ENCODE measurements at regions not wholly inside any gene's neighbourhood (a gene's known extent, or its start where the extent isn't known, plus 50 kb on each side); places are given as distances from the start of the nearest gene placed in this dataset.
"Not testable (repeated sequence)": the region's sequence is repeated elsewhere in the genome, so short reads cannot be mapped to it uniquely, and the experiment has no call there.

GRCh38 chr3:139107424-139108252 lies 62.9 kb upstream of the PRR23C start:
- no peak for TF ChIP-seq CTCF (IDR thresholded peaks at IDR 0.05; ENCODE audit: low read depth, low read length)
- ChIA-PET POLR2A (no interaction called here), CTCF (interaction anchor here (1.8 kb wide), 1 partner anchor 221 kb away, joined by 7 read pairs; no protein-coding TSS in a partner anchor)
- Histone ChIP-seq H3K27me3 (ENCODE audit: control insufficient read depth, insufficient read depth, low read length) (peaks cover 30% of the 10 kb centered on the region), H3K27ac (ENCODE audit: low read depth, low read length) (no peak overlapping the region), H3K9me3 (ENCODE audit: control insufficient read depth, insufficient read depth, low read length) (no peaks in the 10 kb centered on the region), H3K4me3 (ENCODE audit: low read depth, low read length) (no peak overlapping the region)
- DNase-seq (ENCODE audit: low read depth, low spot score) = no peak

GRCh38 chr3:139108253-139108969 lies 63.7 kb upstream of the PRR23C start:
- CTCF ChIA-PET = interaction anchor here (5.6 kb wide), 1 partner anchor 222 kb away, joined by 140 read pairs; no protein-coding TSS in a partner anchor
- Histone ChIP-seq H3K4me3 (ENCODE audit: low read depth, low read length) (no peak overlapping the region), H3K27ac (ENCODE audit: low read depth, low read length) (no peak overlapping the region), H3K27me3 (ENCODE audit: control insufficient read depth, insufficient read depth, low read length) (peaks cover 30% of the 10 kb centered on the region), H3K9me3 (ENCODE audit: control insufficient read depth, insufficient read depth, low read length) (no peaks in the 10 kb centered on the region)
- no peak for TF ChIP-seq CTCF (IDR thresholded peaks at IDR 0.05; ENCODE audit: low read depth, low read length)
- POLR2A ChIA-PET = no interaction called here
- DNase-seq (ENCODE audit: low read depth, low spot score) = no peak

- Histone ChIP-seq H3K27me3 (ENCODE audit: control insufficient read depth, insufficient read depth, low read length) (peaks cover 27% of the 10 kb centered on the region), H3K27ac (ENCODE audit: low read depth, low read length) (no peak overlapping the region), H3K4me3 (ENCODE audit: low read depth, low read length) (no peak overlapping the region), H3K9me3 (ENCODE audit: control insufficient read depth, insufficient read depth, low read length) (no peaks in the 10 kb centered on the region)
- DNase-seq (ENCODE audit: low read depth, low spot score) = no peak
- CTCF ChIA-PET = interaction anchor here (0.9 to 5.6 kb wide), 2 partner anchors 11 to 221 kb away, joined by 3 to 140 read pairs; no protein-coding TSS in a partner anchor
- TF ChIP-seq CTCF (IDR thresholded peaks at IDR 0.05; ENCODE audit: low read depth, low read length) = no peak
- POLR2A ChIA-PET = no interaction called here
These were observed 64.6 kb upstream of the PRR23C start for GRCh38 chr3:139109271-139109670.

GRCh38 chr3:139110072-139110830 lies 65.6 kb upstream of the PRR23C start:
- Histone ChIP-seq H3K9me3 (ENCODE audit: control insufficient read depth, insufficient read depth, low read length) (no peaks in the 10 kb centered on the region), H3K4me3 (ENCODE audit: low read depth, low read length) (no peak overlapping the region), H3K27ac (ENCODE audit: low read depth, low read length) (no peak overlapping the region), H3K27me3 (ENCODE audit: control insufficient read depth, insufficient read depth, low read length) (peaks cover 27% of the 10 kb centered on the region)
- ChIA-PET CTCF (interaction anchor here (0.9 to 5.6 kb wide), 15 partner anchors 7 to 451 kb away, joined by 3 to 140 read pairs (median 11); no protein-coding TSS in a partner anchor), POLR2A (no interaction called here)
- DNase-seq (ENCODE audit: low read depth, low spot score) = no peak
- TF ChIP-seq CTCF (IDR thresholded peaks at IDR 0.05; ENCODE audit: low read depth, low read length) = no peak

- H3K9me3 ChIP-seq (ENCODE audit: control insufficient read depth, insufficient read depth, low read length); H3K4me3 ChIP-seq (ENCODE audit: low read depth, low read length); POLR2A ChIA-PET; H3K27ac ChIP-seq (ENCODE audit: low read depth, low read length); DNase-seq (ENCODE audit: low read depth, low spot score): not testable (repeated sequence)
- CTCF ChIA-PET = interaction anchor here (0.7 to 5.6 kb wide), 21 partner anchors 8 to 451 kb away, joined by 3 to 140 read pairs (median 9); no protein-coding TSS in a partner anchor
- peaks cover 27% of the 10 kb centered on the region for H3K27me3 ChIP-seq (ENCODE audit: control insufficient read depth, insufficient read depth, low read length)
These were observed 66.2 kb upstream of the PRR23C start for GRCh38 chr3:139110929-139111328.

Data from AG04450 (cell line).